MM.1S (cell line): ENCODE measurements at regions not wholly inside any gene's neighbourhood (a gene's known extent, or its start where the extent isn't known, plus 50 kb on each side); places are given as distances from the start of the nearest gene placed in this dataset.

Experiments
- EZH2 ChIP-seq: fragments of 300-600 bp; sonication (generic); optimal IDR thresholded peaks from 2 replicates; pipeline ENCODE3; 2017; ENCODE audit warnings: low read depth, mild to moderate bottlenecking, antibody characterized with exemption, low read length, mixed read lengths
- EZH2phosphoT487 ChIP-seq: fragments of 300-600 bp; sonication (generic); IDR thresholded peaks from 2 replicates; pipeline ENCODE4 v1.6.1; 2018; ENCODE audit warnings: antibody characterized with exemption, low read length
- TF ChIP-seq, protein P1 (sequence below): fragments of 300-600 bp; sonication (generic); IDR thresholded peaks from 2 replicates; pipeline ENCODE4 v1.5.1; 2016; ENCODE audit warnings: antibody characterized with exemption, low read length, mixed read lengths

DNA sequence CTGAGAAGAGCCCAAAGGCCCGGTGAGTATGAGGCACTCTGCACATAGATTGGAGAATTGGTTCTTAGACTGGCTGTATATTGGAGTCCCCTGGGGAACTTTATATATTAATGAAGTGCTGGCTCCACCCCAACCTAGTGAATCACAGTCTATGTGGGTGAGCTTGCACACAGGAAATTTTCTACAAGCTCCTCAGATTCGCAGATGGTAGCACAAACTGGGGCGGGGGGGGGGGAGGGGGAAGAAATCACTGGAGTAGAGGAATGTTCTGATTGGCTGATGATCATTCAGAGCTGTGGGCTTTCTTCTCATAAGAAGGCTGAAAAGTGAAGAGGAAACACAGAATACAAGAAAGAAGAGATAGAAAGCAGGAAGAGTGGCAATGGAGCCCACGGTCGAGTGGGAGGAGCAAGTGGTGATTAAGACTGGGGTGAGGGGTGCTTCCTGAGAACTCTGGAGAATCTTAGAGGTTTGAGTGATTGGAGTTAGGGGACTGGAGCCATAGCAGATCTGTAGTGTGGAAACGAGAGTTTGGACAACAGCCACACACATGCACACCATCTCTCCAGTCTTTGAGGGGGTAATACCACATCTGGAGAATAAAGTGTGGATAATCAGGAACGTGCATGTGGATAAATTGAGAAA lies 465.9 kb upstream of the DAB1 start:
- TF ChIP-seq, protein P1, sequence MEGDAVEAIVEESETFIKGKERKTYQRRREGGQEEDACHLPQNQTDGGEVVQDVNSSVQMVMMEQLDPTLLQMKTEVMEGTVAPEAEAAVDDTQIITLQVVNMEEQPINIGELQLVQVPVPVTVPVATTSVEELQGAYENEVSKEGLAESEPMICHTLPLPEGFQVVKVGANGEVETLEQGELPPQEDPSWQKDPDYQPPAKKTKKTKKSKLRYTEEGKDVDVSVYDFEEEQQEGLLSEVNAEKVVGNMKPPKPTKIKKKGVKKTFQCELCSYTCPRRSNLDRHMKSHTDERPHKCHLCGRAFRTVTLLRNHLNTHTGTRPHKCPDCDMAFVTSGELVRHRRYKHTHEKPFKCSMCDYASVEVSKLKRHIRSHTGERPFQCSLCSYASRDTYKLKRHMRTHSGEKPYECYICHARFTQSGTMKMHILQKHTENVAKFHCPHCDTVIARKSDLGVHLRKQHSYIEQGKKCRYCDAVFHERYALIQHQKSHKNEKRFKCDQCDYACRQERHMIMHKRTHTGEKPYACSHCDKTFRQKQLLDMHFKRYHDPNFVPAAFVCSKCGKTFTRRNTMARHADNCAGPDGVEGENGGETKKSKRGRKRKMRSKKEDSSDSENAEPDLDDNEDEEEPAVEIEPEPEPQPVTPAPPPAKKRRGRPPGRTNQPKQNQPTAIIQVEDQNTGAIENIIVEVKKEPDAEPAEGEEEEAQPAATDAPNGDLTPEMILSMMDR: no peak
- TF ChIP-seq EZH2phosphoT487 (no peak), EZH2 (no peak)
